ENCODE measurements at regions not wholly inside any gene's neighbourhood (a gene's known extent, or its start where the extent isn't known, plus 50 kb on each side); places are given as distances from the start of the nearest gene placed in this dataset.

DNA sequence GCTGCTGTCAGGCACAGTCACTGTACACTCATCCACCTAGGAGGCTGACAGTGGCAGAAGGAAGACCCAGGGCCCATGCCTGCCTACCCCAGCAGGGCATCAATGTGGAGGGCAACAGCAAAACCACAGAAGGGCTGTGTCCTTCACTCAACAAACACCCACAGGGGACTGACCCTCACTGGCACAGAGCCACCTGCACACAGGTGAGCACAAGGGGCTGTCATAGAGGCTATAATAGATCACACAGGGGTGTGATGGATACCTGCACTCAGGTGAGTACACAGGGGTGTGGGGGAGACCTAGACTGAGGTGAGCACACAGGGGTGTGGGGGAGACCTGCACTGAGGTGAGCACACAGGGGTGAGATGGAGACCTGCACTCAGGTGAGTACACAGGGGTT, 132.8 kb upstream of the TCERG1L start:
- TF ChIP-seq, protein P1, sequence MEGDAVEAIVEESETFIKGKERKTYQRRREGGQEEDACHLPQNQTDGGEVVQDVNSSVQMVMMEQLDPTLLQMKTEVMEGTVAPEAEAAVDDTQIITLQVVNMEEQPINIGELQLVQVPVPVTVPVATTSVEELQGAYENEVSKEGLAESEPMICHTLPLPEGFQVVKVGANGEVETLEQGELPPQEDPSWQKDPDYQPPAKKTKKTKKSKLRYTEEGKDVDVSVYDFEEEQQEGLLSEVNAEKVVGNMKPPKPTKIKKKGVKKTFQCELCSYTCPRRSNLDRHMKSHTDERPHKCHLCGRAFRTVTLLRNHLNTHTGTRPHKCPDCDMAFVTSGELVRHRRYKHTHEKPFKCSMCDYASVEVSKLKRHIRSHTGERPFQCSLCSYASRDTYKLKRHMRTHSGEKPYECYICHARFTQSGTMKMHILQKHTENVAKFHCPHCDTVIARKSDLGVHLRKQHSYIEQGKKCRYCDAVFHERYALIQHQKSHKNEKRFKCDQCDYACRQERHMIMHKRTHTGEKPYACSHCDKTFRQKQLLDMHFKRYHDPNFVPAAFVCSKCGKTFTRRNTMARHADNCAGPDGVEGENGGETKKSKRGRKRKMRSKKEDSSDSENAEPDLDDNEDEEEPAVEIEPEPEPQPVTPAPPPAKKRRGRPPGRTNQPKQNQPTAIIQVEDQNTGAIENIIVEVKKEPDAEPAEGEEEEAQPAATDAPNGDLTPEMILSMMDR (IDR thresholded peaks at IDR 0.05; ENCODE audit: low read depth, low read length) = no peak
- Histone ChIP-seq H3K4me3 (ENCODE audit: low read depth, low read length) (no peak overlapping the region), H3K9me3 (no peaks in the 10 kb centered on the region), H3K27me3 (no peaks in the 10 kb centered on the region), H3K36me3 (no peaks in the 10 kb centered on the region), H3K4me1 (no peaks in the 10 kb centered on the region)
- DNase-seq = no peak

DNA sequence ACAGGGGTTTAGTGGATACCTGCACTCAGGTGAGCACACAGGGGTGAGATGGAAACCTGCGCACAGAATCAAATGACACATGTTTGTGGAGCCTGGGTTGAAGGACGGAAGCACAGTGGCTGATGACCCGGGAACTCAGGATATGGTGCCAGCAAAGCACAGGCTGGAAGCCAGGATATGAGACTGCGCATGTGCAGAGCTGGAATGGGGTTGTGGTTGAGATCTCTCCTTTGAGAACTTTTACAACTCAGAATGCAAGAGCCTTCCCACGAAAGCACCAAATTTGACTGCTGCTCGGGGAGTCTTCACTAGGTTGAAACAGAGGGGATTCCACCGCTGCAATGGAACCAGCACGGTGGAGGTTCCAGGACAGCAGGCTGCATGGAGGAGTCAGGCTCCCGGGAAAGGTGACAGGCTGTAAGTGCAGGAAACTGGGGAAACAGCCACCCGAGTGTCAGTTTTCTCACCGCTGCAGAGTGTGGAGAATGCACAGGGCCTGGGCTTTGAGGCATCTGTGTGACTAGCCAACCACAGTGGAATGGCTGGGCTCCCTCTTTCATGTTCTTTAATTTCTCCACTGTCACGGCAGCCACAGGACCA, 133.4 kb upstream of the TCERG1L start:
- H3K9me3 ChIP-seq = no peaks in the 10 kb centered on the region
- H3K36me3 ChIP-seq = no peaks in the 10 kb centered on the region
- H3K4me1 ChIP-seq = no peaks in the 10 kb centered on the region
- H3K27me3 ChIP-seq = no peaks in the 10 kb centered on the region
- TF ChIP-seq, protein P1 (IDR thresholded peaks at IDR 0.05; ENCODE audit: low read depth, low read length) = no peak
- no peak overlapping the region for H3K4me3 ChIP-seq (ENCODE audit: low read depth, low read length)
- DNase-seq = no peak

DNA sequence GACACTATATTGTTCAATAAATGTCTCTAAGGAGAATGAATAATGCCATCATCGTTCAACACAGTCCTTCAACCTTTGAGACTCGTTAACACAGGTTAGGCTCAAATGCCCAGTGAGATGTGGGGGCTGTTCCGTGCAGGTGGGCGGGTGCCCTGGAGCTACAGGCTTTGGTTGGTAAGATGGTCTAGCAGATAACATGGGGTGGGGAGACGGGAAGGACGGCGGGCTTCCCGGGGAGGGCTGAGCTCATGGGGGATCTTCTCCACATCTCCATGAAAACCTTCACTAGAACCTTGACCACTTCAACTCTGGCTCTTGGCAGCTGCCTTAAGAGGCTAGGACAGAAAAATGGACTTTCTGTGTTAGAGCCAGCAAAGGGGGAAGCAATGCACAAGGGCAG, 134.1 kb upstream of the TCERG1L start:
- H3K36me3 ChIP-seq = no peaks in the 10 kb centered on the region
- TF ChIP-seq, protein P1 (IDR thresholded peaks at IDR 0.05; ENCODE audit: low read depth, low read length) = no peak
- H3K9me3 ChIP-seq = no peaks in the 10 kb centered on the region
- no peak overlapping the region for H3K4me3 ChIP-seq (ENCODE audit: low read depth, low read length)
- no peak for DNase-seq
- H3K27me3 ChIP-seq = no peaks in the 10 kb centered on the region
- H3K4me1 ChIP-seq = no peaks in the 10 kb centered on the region

DNA sequence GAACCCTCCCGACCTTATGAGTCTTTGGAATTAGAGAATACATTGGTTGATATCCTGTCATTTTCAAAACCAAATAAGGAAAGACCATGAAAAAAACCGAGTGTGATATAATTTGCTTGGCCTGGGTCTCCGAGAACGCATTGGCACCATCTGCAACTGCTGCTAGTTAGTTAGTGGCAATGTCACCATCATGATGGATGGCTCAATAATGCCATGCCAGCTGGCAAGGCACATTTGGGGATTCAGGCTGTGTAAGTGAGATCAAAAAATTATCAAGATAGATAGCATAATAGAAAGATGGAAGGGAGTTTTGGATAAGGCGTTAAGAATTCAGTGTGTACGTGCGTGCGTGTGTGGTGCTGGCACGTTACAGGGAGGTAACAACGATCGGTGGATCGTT, 134.7 kb upstream of the TCERG1L start:
- TF ChIP-seq, protein P1 (IDR thresholded peaks at IDR 0.05; ENCODE audit: low read depth, low read length) = no peak
- no peaks in the 10 kb centered on the region for H3K9me3 ChIP-seq
- H3K36me3 ChIP-seq = no peaks in the 10 kb centered on the region
- DNase-seq = no peak
- H3K4me3 ChIP-seq (ENCODE audit: low read depth, low read length) = no peak overlapping the region
- H3K27me3 ChIP-seq = no peaks in the 10 kb centered on the region
- no peaks in the 10 kb centered on the region for H3K4me1 ChIP-seq

DNA sequence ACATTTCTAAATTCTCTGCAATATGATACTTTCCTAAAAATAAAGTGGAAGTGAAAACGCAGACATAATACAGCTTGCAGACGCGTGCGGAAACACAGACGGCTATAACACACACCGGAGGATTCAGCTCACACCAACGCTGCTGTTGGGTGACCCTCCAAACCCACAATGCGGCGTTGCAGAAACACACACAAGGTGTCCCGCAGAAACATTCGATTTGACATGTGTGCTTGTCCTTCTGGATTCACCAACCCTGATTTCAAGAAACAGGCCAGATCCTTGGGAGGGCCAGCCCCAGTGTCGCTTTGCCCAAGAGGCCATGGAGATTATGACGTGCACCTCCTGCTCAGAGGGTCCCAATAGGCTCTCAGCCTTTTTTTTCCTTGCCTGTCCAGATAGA, 136.7 kb upstream of the TCERG1L start:
- Histone ChIP-seq H3K9me3 (no peaks in the 10 kb centered on the region), H3K36me3 (no peaks in the 10 kb centered on the region), H3K4me1 (no peaks in the 10 kb centered on the region), H3K4me3 (ENCODE audit: low read depth, low read length) (no peak overlapping the region), H3K27me3 (no peaks in the 10 kb centered on the region)
- TF ChIP-seq, protein P1 (IDR thresholded peaks at IDR 0.05; ENCODE audit: low read depth, low read length) = no peak
- DNase-seq = no peak

DNA sequence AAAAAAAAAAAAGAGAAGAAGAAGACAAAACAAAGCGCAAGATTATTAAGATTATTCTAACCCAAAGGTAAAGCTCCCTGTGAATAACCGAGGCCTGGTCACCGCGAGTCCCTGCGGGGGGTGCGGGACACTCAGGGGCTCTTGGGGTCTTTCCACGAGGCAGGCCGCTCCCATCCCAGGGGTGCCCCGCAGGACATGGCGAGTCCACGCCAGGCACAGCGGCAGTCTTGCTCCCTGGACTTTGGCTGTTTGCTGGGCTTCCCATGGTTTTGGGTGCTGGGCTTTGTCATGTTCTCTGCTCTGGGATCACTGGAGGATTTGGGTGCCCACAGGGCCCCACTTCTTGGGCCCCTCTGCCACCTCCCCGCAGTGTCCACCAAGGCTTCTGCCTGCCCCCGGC, 137.4 kb upstream of the TCERG1L start:
- Histone ChIP-seq H3K27me3 (no peaks in the 10 kb centered on the region), H3K9me3 (no peaks in the 10 kb centered on the region), H3K36me3 (no peaks in the 10 kb centered on the region), H3K4me1 (no peaks in the 10 kb centered on the region), H3K4me3 (ENCODE audit: low read depth, low read length) (no peak overlapping the region)
- TF ChIP-seq, protein P1 (IDR thresholded peaks at IDR 0.05; ENCODE audit: low read depth, low read length) = no peak
- no peak for DNase-seq

Measured in BE2C (cell line).